ENCODE measurements at regions not wholly inside any gene's neighbourhood (a gene's known extent, or its start where the extent isn't known, plus 50 kb on each side); places are given as distances from the start of the nearest gene placed in this dataset.

GRCh38 chr2:35297403-35297802, 1058.2 kb upstream of the CRIM1 start:
- intact Hi-C loops (cut with micrococcal nuclease) = no loop called here
- no peaks in the 10 kb centered on the region for H3K4me1 Mint-ChIP-seq
- DNase-seq (no peak), ATAC-seq (ENCODE audit: low read depth) (no peak)
- no peak for TF ChIP-seq CTCF (IDR thresholded peaks at IDR 0.05)
- H3K4me3 Mint-ChIP-seq = no peak overlapping the region
- CTCF ChIA-PET = no interaction called here
- no peaks in the 10 kb centered on the region for H3K36me3 Mint-ChIP-seq (ENCODE audit: low read depth)
- no peak overlapping the region for H3K27ac Mint-ChIP-seq
- H3K9me3 Mint-ChIP-seq = peaks cover 6% of the 10 kb centered on the region
- no peaks in the 10 kb centered on the region for H3K27me3 Mint-ChIP-seq
- POLR2A ChIA-PET = no interaction called here

GRCh38 chr2:35294636-35295263, 1060.8 kb upstream of the CRIM1 start:
- CTCF ChIA-PET = no interaction called here
- H3K27ac Mint-ChIP-seq = no peak overlapping the region

GRCh38 chr2:35293261-35293660, 1062.3 kb upstream of the CRIM1 start:
- Mint-ChIP-seq H3K27ac (no peak overlapping the region), H3K9me3 (peaks cover 9% of the 10 kb centered on the region), H3K27me3 (no peaks in the 10 kb centered on the region), H3K36me3 (ENCODE audit: low read depth) (no peaks in the 10 kb centered on the region), H3K4me3 (no peak overlapping the region), H3K4me1 (no peaks in the 10 kb centered on the region)
- ChIA-PET POLR2A (no interaction called here), CTCF (no interaction called here)
- TF ChIP-seq CTCF (IDR thresholded peaks at IDR 0.05) = no peak
- DNase-seq = no peak
- ATAC-seq (ENCODE audit: low read depth) = no peak
- intact Hi-C loops (cut with micrococcal nuclease) = no loop called here

More at GRCh38 chr2:35294636-35295263, 1060.8 kb upstream of the CRIM1 start:
- Mint-ChIP-seq H3K4me3 (no peak overlapping the region), H3K9me3 (peaks cover 6% of the 10 kb centered on the region), H3K36me3 (ENCODE audit: low read depth) (no peaks in the 10 kb centered on the region), H3K4me1 (no peaks in the 10 kb centered on the region), H3K27me3 (no peaks in the 10 kb centered on the region)
- DNase-seq = no peak
- intact Hi-C loops (cut with micrococcal nuclease) = no loop called here
- POLR2A ChIA-PET = no interaction called here
- no peak for TF ChIP-seq CTCF (IDR thresholded peaks at IDR 0.05)
- ATAC-seq (ENCODE audit: low read depth) = no peak

GRCh38 chr2:35292199-35292598, 1063.4 kb upstream of the CRIM1 start:
- no peak overlapping the region for H3K4me3 Mint-ChIP-seq
- TF ChIP-seq CTCF (IDR thresholded peaks at IDR 0.05) = no peak
- H3K27ac Mint-ChIP-seq = no peak overlapping the region
- peaks cover 10% of the 10 kb centered on the region for H3K9me3 Mint-ChIP-seq
- no peaks in the 10 kb centered on the region for H3K4me1 Mint-ChIP-seq
- DNase-seq = no peak
- ChIA-PET POLR2A (no interaction called here), CTCF (no interaction called here)
- no peak for ATAC-seq (ENCODE audit: low read depth)
- no peaks in the 10 kb centered on the region for H3K36me3 Mint-ChIP-seq (ENCODE audit: low read depth)
- no peaks in the 10 kb centered on the region for H3K27me3 Mint-ChIP-seq
- intact Hi-C loops (cut with micrococcal nuclease) = no loop called here

GRCh38 chr2:35281702-35282101, 1073.9 kb upstream of the CRIM1 start:
- Mint-ChIP-seq H3K27me3 (no peaks in the 10 kb centered on the region), H3K4me3 (no peak overlapping the region), H3K4me1 (no peaks in the 10 kb centered on the region), H3K9me3 (peaks cover 9% of the 10 kb centered on the region), H3K27ac (no peak overlapping the region), H3K36me3 (ENCODE audit: low read depth) (no peaks in the 10 kb centered on the region)
- intact Hi-C loops (cut with micrococcal nuclease) = no loop called here
- POLR2A ChIA-PET = no interaction called here
- ATAC-seq (ENCODE audit: low read depth) (no peak), DNase-seq (no peak)
- CTCF ChIA-PET = no interaction called here
- no peak for TF ChIP-seq CTCF (IDR thresholded peaks at IDR 0.05)

All from activated B cell treated with CpG ODN at 0.5 μM for 24 hours (primary cell).